H1 (cell line): ENCODE measurements at regions not wholly inside any gene's neighbourhood (a gene's known extent, or its start where the extent isn't known, plus 50 kb on each side); places are given as distances from the start of the nearest gene placed in this dataset.

ENCODE experiments used
- MAX ChIP-seq: IDR thresholded peaks from 2 replicates; pipeline ENCODE4 v1.6.1; 2012; ENCODE audit warnings: inconsistent platforms
- PHF8 ChIP-seq: fragments of 200-600 bp; sonication (generic); conservative IDR thresholded peaks from 2 replicates; pipeline ENCODE4 v1.7.1; 2012; ENCODE audit warnings: low read depth, mild to moderate bottlenecking, inconsistent platforms, low read length, moderate library complexity

- TF ChIP-seq MAX (no peak), PHF8 (no peak)
Measured at GRCh38 chr12:14058717-14059116, 77.3 kb upstream of the GRIN2B start (continued).
